Pulmonary artery endothelial cell (primary cell): ENCODE measurements at regions not wholly inside any gene's neighbourhood (a gene's known extent, or its start where the extent isn't known, plus 50 kb on each side); places are given as distances from the start of the nearest gene placed in this dataset.

ENCODE experiments used
- DNase-seq: peaks from one replicate; pipeline ENCODE4 v3.0.0-alpha.2; 2011; ENCODE audit warnings: low read depth, low spot score

GRCh38 chr2:60296219-60296955, 257.1 kb downstream of the BCL11A start:
- no peak for DNase-seq

- DNase-seq: no peak
These were observed 257.9 kb downstream of the BCL11A start for GRCh38 chr2:60295636-60295962.

GRCh38 chr2:60294901-60295635, 258.4 kb downstream of the BCL11A start:
- no peak for DNase-seq

GRCh38 chr2:60292242-60292641, 261.2 kb downstream of the BCL11A start:
- DNase-seq: no peak

- DNase-seq: no peak
These were observed 262.9 kb downstream of the BCL11A start for GRCh38 chr2:60290509-60290908.

GRCh38 chr2:60285626-60286316, 267.7 kb downstream of the BCL11A start:
- DNase-seq: no peak

GRCh38 chr2:60283626-60284025, 269.8 kb downstream of the BCL11A start:
- DNase-seq: no peak

GRCh38 chr2:60282886-60283285, 270.6 kb downstream of the BCL11A start:
- no peak for DNase-seq

GRCh38 chr2:60281730-60282129, 271.7 kb downstream of the BCL11A start:
- no peak for DNase-seq

GRCh38 chr2:60280238-60280637, 273.2 kb downstream of the BCL11A start:
- DNase-seq: no peak

GRCh38 chr2:60278906-60279305, 274.5 kb downstream of the BCL11A start:
- no peak for DNase-seq

- no peak for DNase-seq
These were observed 277.5 kb downstream of the BCL11A start for GRCh38 chr2:60275958-60276357.

GRCh38 chr2:60273836-60274235, 279.6 kb downstream of the BCL11A start:
- no peak for DNase-seq

GRCh38 chr2:60271713-60272112, 281.7 kb downstream of the BCL11A start:
- DNase-seq: no peak

GRCh38 chr2:60271131-60271530, 282.3 kb downstream of the BCL11A start:
- DNase-seq: no peak

- no peak for DNase-seq
These were observed 284.8 kb downstream of the BCL11A start for GRCh38 chr2:60268661-60269060.

- no peak for DNase-seq
These were observed 285.4 kb downstream of the BCL11A start for GRCh38 chr2:60268032-60268431.

GRCh38 chr2:60267122-60267521, 286.3 kb downstream of the BCL11A start:
- no peak for DNase-seq

GRCh38 chr2:60262178-60262577, 291.3 kb downstream of the BCL11A start:
- DNase-seq: no peak

GRCh38 chr2:60260639-60261296, 292.7 kb downstream of the BCL11A start:
- no peak for DNase-seq

- DNase-seq: no peak
These were observed 293.7 kb downstream of the BCL11A start for GRCh38 chr2:60259781-60260180.

GRCh38 chr2:60252581-60253150, 300.8 kb downstream of the BCL11A start:
- no peak for DNase-seq
